GM18498 (cell line): ENCODE measurements at regions not wholly inside any gene's neighbourhood (a gene's known extent, or its start where the extent isn't known, plus 50 kb on each side); places are given as distances from the start of the nearest gene placed in this dataset.
A peak's percentile ranks its signal among the peaks of the same experiment; 100 is the strongest.

Source experiments
- ATAC-seq: cut with Tn5 transposase; IDR thresholded peaks from one replicate; pipeline ENCODE4 v1.9.1; 2021; ENCODE audit warnings: mild to moderate bottlenecking, moderate library complexity; ENCODE audit not compliant: unreplicated experiment

GRCh38 chr12:67452119-67452805 is 183.1 kb downstream of the CAND1 start:
- ATAC-seq = peak; percentile 61

- no peak for ATAC-seq
These were observed 184.0 kb downstream of the CAND1 start for GRCh38 chr12:67453191-67453590.

- no peak for ATAC-seq
These were observed 186.1 kb downstream of the CAND1 start for GRCh38 chr12:67455236-67455635.

- no peak for ATAC-seq
These were observed 187.3 kb downstream of the CAND1 start for GRCh38 chr12:67456431-67456901.

- no peak for ATAC-seq
These were observed 188.0 kb downstream of the CAND1 start for GRCh38 chr12:67457136-67457535.

- no peak for ATAC-seq
These were observed 188.9 kb downstream of the CAND1 start for GRCh38 chr12:67457778-67458665.

- no peak for ATAC-seq
These were observed 189.4 kb upstream of the DYRK2 start for GRCh38 chr12:67459173-67459572.

- no peak for ATAC-seq
These were observed 189.0 kb upstream of the DYRK2 start for GRCh38 chr12:67459578-67459977.

GRCh38 chr12:67460388-67460787 is 188.2 kb upstream of the DYRK2 start:
- no peak for ATAC-seq

- no peak for ATAC-seq
These were observed 179.8 kb upstream of the DYRK2 start for GRCh38 chr12:67468549-67469245.

- no peak for ATAC-seq
These were observed 178.9 kb upstream of the DYRK2 start for GRCh38 chr12:67469666-67470065.

GRCh38 chr12:67471810-67472209 is 176.7 kb upstream of the DYRK2 start:
- no peak for ATAC-seq

GRCh38 chr12:67472539-67472938 is 176.0 kb upstream of the DYRK2 start:
- no peak for ATAC-seq

- no peak for ATAC-seq
These were observed 173.5 kb upstream of the DYRK2 start for GRCh38 chr12:67474934-67475620.

GRCh38 chr12:67475725-67476124 is 172.8 kb upstream of the DYRK2 start:
- ATAC-seq = no peak

GRCh38 chr12:67477681-67478265 is 170.8 kb upstream of the DYRK2 start:
- no peak for ATAC-seq

- peak; percentile 60 for ATAC-seq
These were observed 165.5 kb upstream of the DYRK2 start for GRCh38 chr12:67482751-67483661.

- ATAC-seq = peak; percentile 46
These were observed 164.5 kb upstream of the DYRK2 start for GRCh38 chr12:67483871-67484554.
